HPDE6-E6E7 (cell line): ENCODE measurements at regions not wholly inside any gene's neighbourhood (a gene's known extent, or its start where the extent isn't known, plus 50 kb on each side); places are given as distances from the start of the nearest gene placed in this dataset.
"Not testable (repeated sequence)": the region's sequence is repeated elsewhere in the genome, so short reads cannot be mapped to it uniquely, and the experiment has no call there.

Experiments used
- DNase-seq: peaks from one replicate; pipeline ENCODE4 v3.0.0; 2011; ENCODE audit warnings: missing footprints; ENCODE audit errors: extremely low spot score

DNA sequence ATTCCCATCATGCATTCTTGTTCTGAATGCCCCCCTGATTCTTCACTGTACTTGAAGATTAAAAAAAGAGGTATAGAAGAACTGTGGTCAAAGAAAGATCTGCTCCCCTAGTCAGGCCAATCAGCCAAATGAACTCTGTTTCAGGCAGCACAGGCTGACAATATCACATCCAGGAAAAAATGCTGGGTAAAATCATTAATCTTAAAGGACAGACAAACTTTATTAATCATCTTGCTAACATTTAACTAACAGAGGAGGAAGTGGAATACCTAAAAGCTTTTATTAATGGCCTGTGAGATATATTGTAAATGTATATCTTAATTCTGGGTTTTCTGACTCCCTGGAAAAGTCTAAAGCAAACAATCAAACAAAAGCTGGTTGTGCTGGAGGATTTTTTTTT, 660.5 kb upstream of the PRMT6 start:
- DNase-seq = no peak

DNA sequence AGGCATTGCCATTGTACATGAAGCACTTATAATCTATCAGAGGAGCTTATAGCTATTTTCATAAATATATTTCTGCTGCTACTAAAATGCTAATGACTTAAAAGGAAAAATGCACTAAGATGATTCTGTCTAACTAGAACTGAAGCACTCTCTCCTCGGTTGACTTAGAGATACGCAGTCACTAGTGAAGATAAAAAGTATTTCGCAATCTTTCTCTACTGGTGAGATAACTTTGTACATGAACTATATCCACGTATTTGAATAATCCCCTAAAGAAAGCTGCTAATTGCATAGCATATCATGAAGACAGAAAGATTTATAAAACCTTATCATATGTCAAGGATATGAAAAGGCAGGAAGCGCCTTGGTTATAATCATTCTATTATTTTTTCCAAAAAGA, 658.1 kb upstream of the PRMT6 start:
- no peak for DNase-seq

DNA sequence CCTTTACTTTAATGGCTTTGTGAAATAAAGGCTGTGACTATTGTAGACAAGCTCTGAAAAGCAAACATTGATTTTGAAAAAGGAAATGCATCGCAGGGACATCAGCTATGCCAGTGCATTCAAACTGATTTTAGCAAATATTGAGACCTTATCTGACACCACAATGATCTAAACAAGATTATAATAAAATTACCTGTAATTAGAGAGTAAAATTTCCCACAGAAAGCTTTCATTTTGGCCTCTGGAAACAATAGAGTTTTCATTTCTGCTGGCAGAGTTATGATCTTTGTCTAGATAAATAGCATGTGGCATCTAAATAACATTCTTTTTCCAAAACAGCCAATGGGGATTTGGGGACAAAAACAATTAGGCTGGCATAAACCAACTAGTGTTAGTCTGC, 650.4 kb upstream of the PRMT6 start:
- no peak for DNase-seq

DNA sequence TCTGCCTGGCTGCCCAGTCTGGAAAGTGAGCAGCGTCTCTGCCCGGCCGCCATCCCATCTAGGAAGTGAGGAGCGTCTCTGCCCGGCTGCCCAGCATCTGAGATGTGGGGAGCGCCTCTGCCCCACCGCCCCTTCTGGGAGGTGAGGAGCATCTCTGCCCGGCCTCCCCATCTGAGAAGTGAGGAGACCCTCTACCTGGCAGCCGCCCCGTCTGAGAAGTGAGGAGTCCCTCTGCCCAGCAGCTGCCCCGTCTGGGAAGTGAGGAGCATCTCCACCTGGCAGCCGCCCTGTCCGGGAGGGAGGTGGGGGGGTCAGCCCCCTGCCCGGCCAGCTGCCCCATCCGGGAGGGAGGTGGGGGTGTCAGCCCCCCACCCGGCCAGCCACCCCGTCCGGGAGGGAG, 644.2 kb upstream of the PRMT6 start:
- not testable (repeated sequence) for DNase-seq

DNA sequence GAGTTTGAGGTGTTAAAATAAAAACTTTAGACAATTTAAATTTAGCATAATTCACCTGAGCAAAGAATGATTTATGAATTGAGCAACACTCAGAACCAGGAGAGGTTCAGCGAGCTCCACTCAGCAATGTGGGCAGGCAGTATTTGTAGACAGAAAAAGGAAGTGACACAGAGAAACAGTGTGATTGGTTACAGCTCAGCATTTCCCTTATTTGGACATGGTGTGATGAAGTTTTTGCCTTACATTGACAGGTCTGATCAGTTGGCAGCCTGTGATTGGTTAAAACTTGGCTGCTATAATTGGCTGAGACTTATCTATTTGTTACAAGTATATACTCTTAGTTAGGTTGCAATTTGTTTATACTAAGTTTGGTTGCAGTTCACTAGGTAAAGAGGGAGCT, 621.2 kb upstream of the PRMT6 start:
- DNase-seq = no peak

DNA sequence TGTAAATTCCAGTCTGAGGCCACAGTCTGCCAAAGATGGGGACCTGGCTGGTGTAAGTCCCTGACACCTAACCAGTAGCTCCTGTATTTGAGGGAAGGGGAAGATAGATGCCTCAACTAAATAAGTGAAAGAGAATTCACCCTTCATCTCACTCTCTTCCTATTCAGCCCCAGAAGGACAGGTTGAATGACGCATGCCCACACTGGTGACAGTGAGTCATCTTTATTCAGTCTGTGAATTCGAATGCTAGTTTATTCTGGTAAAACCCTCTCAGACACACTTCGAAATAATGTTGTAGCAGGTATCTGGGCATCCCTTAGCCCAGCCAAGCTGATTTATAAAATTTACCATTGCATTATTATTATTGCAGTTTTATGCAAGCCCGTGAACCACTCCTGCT, 617.0 kb upstream of the PRMT6 start:
- DNase-seq = peak; percentile 15

DNA sequence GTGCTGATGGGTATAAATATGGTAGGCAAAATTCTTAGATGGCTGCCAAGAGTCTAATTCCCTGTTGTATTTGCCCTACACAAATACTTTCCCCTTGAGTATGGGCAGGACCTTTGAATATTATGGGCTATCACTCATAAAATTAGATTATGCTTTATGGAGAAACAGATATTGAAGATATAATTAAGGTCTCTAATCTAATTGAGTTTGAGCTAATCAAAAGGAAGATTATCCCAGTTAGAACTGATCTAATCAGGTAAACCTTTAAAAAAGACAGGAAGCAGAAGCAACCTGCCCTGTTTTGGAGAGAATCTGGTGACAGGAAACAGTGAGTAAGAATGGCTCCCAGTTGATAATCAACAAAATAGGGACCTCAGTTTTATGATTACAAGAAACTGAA, 609.0 kb upstream of the PRMT6 start:
- no peak for DNase-seq

DNA sequence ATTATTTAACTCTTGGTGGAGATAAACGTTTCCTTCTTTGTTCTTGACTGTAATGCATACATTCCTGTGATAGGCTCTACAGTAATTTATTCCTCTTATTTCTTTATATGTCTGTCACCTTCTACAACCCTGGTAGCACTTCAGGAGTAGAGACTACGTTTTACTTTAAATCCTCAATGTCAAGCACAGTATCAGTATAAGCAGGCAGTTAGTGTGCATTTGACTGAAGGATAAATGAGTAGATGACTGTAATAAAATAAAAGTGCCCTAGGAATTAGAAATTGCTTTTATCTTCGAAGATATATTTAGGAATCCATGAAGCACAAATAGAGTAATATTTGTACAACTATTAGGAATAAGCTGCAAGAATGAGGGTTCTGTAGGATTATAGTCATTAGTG, 599.6 kb upstream of the PRMT6 start:
- no peak for DNase-seq

DNA sequence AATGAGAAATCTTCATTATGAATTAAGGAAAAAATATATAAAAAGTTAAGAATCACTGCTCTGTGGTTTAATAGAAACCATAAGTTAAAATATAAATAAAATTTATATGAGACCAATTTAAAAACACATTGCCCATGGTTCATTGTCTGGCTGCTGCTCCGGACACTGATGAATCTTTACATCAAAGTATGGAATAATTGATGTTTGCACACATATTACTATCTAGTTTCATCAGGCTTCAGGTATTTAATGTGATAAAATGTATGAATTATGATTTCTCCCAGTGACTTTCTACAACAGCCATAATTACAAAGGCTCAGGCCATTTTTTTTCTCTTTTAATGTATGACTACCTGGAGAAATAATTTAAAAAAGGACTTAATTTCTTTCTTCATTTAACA, 599.1 kb upstream of the PRMT6 start:
- no peak for DNase-seq

DNA sequence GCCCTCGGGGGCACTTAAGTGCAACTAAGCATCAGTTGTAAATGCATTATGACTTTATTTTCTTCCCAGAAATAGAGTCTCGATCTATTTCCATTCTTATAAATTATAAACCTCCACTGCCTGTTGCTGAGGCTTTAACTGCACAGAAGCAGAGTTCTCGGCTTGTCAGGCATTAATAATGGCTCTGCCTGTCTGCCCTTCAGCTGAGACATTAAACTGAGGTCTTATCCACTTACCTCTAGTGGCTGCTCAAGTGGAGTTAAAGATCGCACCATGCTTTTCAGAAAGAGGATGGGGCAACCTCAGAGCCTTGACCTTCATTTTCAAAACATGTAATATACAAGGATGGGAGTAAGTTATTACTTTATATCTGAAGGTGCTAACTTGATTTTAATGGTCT, 597.6 kb upstream of the PRMT6 start:
- no peak for DNase-seq

DNA sequence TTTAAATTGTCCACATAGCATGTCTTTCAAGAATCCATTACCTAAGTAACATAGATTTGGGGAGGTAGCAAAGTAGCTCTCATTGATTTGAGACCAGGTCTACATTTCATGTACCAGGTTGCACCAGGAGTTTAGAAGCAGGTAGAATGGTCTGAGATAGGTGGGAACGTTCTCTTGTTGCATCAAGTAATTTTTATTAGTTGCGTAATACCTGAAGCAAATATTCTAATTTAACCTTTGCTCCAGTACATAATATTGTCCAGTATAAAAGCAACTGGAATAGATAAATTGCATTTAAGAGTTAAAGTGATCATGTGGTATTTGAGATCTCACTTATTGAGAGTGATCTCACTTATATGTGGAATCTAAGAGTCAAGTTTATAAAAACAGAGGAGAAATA, 597.1 kb upstream of the PRMT6 start:
- no peak for DNase-seq

DNA sequence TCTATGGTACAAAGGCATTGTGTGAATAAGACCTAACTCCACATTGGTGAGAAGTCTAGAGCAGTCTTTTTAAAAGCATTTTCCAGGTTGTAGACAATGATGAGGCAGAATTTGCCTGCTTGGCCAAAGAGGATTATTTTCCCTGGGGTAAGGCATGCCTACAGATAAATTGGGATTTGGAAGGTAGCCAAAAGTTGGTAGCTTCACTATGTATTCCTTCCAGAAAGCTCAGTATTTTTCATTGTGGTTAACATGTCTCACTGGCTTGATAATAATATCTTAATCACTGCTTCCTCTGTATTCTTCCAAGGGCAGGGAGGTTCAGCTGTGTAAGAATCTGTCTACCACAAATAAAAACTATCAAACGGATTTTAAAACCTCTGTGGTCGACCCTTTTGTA, 590.8 kb upstream of the PRMT6 start:
- DNase-seq = no peak

DNA sequence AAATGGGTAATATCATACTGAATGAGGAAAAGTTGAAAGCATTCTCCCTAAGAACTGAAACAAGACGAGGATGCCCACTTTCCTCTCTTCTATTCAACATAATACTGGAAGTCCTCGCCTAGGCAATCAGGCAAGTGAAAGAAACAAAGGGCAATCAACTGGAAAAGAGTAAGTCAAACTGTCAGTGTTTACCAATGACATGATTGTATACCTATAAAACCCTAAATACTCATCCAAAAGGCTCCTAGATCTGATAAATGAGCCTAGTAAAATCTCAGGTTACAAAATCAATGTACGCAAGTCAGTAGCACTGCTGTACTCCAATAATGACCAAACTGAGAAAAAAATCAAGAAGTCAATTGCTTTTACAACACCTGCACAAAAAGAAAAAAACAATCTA, 575.8 kb upstream of the PRMT6 start:
- DNase-seq = no peak

DNA sequence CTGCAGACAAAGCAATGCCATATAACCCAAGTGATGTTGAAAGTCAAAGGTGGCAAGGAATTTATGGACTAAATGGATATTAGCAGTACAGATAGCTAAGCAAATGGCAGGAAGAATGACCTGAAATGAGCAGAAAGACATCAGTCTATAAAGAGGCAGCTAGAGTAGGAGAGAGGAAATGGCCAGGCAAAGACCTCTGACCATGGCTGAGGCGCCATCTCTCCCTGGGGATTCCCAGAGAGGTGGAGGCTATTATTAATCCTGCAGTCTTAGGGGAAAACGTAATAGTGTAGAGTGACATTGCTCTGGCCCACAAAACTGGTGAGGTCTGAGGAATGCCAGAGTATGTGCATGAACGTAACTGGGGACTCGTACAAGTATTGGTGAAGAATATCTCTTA, 563.6 kb upstream of the PRMT6 start:
- DNase-seq = no peak

DNA sequence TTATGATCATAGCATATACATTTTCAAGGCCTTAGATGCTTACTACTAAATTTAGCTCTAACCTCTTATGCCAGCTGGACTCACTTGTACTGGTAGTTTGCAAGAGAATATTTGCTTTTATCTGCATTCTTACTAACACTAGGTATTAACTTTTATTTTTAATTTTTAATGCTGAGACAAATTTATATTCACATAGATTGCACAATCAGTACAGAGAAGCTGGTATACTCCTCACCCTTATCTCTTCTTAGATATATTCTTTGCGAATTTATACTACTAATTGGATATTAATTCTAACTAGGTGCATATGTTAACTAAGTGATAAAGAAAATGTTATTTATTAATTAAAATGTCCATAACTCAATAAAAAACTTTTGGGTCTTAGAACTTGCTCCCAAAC, 561.8 kb upstream of the PRMT6 start:
- no peak for DNase-seq

DNA sequence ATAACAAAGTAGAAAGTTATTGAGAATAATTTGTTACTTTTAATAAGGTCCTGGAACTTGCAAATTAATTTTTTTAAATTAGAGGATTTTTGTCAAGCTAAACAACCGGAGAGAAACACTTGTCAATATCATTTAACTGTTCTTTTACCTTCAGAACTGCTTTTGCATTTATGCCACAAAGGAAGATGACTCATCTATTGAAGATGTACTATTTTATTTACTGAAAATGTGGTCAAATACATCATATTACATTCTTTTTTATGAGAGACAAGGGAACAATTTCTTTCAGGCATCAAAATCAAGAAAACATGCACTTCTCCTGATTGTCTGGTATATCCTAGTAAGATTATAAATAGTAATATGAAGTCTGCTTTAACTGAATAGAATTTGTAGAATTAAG, 558.2 kb upstream of the PRMT6 start:
- DNase-seq = no peak

DNA sequence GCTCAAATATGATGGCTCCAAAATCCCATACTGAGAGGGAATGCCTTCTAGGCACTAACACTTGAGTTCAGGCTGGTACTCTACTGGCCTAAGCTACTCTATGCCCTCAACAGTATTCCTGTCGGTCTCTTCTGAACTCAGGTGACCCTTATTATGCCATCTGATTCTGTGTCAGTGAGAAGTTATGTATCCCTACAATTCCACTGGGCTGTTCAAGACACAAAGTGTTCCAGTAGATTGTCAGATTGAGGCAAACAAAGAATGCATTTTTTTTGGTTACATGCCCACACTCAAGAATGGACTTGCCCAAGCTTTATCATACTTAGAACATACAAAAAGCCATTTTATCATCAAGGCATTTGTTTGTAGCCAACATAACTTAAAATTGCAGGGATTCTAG, 553.8 kb upstream of the PRMT6 start:
- DNase-seq = peak; percentile 3

DNA sequence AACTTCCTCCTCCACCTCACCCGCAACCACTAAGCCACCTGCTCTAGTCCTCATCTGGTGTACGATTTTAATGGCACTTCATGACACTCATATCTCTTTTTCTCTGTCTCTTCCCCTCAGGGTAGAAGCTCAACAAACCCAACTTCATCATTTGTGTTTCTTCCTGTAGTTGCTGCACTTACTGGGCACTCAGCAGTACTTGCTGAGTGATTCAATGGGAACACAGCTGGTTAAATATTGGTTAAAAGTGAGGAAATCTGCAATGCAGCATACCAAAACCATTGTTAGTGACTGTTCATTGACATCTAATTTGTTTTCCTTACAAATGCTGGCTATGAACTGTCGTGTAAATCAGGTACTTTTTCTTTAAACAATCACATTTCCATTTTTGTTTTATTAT, 541.1 kb upstream of the PRMT6 start:
- DNase-seq = no peak

DNA sequence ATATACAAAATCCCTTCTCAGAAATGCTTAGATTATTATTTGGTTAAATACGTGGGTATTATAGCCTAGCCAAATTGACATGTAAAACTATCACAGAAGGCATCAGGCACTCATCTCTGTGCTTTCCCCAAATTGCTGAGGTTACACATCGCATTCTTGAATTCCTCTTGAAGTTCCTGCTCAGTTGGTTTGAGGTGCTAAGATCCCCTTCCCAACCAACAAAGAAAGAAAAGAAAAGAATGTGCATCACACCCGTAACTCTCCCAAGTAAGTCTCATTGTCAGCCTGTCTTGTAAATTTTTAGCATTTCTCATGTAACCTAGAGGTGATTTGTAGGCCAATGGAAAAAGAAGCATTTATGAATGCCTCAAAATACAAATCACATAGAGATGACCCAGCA, 539.2 kb upstream of the PRMT6 start:
- DNase-seq = no peak

DNA sequence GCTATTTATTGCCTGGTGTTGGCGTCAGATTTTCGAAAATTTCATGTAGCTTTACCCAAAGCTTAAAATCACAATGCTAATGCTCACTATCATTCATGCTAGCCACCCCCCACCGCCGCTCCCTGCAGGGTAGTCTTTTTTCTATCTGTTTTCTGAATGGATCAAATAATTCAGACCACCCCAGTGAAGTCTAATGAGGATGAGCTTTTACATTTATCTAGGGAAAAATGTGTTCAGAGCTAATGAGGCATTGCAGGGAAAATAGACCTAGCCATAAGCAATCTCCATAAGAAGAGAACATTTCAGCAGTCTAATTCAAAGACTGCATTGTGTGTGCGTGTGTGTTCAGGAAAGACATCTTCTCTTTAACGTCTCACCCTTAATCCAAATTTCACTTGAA, 533.0 kb upstream of the PRMT6 start:
- DNase-seq = no peak

DNA sequence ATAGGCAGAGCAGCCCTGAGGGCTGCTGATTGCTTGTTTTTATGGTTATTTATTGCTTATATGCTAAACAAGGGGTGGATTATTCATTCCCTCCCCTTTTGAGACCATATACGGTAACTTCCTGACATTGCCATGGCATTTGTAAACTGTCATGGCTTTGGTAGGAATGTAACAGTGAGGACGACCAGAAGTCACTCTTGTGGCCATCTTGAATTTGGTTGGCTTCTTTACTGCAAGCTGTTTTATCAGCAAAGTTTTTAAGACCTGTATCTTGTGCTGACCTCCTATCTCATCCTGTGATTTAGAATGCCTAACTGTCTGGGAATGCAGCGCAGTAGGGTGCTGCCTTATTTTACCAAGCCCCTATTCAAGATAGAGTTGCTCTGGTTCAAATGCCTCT, 531.8 kb upstream of the PRMT6 start:
- DNase-seq = no peak

DNA sequence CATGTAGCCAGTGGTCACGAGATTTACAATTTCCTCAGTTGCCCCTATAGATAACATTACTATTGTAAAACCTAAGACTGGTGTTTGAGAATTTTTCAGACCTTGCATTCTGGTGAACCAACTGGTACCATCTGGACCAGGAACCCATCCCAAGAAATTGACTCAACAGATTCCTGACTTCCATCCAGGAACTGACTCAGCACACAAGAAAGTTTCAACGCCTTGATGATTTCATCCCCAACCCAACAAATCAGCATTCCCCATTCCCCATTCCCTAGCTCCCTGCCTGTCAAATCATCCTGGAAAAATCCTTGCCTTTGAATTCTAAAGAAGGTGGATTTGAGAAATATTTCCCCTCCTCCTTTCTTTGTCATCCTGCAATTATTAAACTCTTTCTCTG, 529.8 kb upstream of the PRMT6 start:
- DNase-seq = no peak

DNA sequence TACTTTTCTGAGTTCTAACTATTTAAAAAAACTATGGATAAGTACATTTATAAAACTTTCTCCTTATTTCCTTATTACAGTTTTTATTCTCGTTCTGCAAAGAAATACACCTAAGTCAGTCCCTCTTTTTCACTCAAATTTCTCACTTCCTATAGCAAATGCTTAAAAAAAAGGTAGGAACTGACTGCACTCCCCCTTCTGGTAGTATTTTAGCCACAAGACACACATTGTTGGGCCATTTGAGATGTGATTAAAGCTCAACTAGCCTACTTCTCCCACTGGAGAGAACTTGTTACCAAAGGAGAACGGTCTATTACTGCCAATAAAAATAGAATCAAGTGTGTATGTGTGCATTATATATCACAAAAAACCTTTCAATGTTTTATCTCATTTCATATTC, 521.9 kb upstream of the PRMT6 start:
- no peak for DNase-seq

DNA sequence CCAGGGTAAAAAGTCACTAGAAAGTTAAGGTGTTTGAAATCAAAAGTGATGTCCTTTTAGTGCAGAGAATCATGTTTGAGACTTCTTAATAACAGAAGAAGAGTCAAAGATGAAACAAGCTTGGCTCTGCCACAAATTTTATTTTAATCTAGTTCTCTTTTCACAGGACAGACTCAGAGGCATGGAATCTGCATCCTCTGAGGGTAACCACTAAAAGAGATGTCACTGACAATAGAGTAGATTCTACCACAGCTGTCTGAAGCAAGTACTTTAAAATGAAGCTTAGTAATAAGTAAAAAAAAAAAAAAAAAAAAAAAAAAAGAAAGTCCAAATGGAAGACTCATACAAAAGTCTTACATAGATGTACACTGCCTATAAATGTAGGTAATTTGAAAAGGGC, 519.7 kb upstream of the PRMT6 start:
- no peak for DNase-seq

DNA sequence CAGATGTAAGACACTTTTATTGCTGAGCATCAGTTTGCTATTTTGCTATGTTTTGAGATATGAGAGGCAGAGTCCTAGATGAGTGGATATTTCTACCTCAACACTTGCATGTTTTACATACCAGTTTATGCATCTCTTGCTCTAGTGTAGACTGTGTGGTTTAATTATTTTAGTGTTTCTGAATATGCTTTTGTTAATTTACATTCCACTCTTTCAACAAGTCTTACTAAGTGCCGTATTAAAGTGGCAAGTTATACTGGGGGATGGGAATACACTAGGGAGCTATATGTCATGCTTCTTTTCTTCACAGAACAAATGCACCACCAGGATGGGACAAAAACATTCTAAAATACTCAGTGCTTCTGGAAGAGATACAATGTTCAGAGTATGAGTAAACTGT, 507.7 kb upstream of the PRMT6 start:
- DNase-seq = no peak
